NCI-H1436 (cell line): ENCODE measurements at regions not wholly inside any gene's neighbourhood (a gene's known extent, or its start where the extent isn't known, plus 50 kb on each side); places are given as distances from the start of the nearest gene placed in this dataset.

Source experiments
- DNase-seq: peaks from one replicate; lab custom pipeline; 2025; lab: John Stamatoyannopoulos, UW

GRCh38 chr14:56501909-56502530 lies 77.6 kb upstream of the TMEM260 start:
- no peak for DNase-seq

- no peak for DNase-seq
These were observed 74.2 kb upstream of the TMEM260 start for GRCh38 chr14:56505361-56505760.

- DNase-seq, result no peak
These were observed 67.1 kb upstream of the TMEM260 start for GRCh38 chr14:56512521-56512920.

- DNase-seq, result no peak
These were observed 64.8 kb upstream of the TMEM260 start for GRCh38 chr14:56514663-56515371.

GRCh38 chr14:56515739-56516138 lies 63.9 kb upstream of the TMEM260 start:
- DNase-seq, result no peak

GRCh38 chr14:56522403-56522802 lies 57.2 kb upstream of the TMEM260 start:
- DNase-seq, result no peak

- DNase-seq, result no peak
These were observed 54.5 kb upstream of the TMEM260 start for GRCh38 chr14:56524971-56525677.

- no peak for DNase-seq
These were observed 50.7 kb upstream of the TMEM260 start for GRCh38 chr14:56528927-56529326.
